ENCODE measurements at regions not wholly inside any gene's neighbourhood (a gene's known extent, or its start where the extent isn't known, plus 50 kb on each side); places are given as distances from the start of the nearest gene placed in this dataset.

DNA sequence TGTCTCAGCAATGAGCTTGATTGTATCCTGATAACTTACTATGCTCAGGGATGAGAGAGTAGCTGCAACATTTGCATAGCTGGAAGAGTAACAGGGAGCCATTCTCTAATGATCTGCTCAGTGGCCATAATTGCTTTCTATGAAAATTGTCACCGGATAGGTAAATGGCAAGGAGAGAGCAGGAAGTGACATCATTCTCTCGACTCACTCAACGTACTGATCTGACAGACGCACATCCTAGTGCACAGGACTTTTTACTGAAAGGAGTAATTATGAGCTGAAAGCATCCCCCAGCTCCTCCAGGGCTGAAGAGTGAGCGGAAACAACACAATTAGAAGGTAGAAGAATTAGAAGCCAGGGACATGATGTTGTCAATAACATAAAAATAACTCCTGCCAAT is 71.8 kb downstream of the IRX5 start:
- Histone ChIP-seq H3K27ac (ENCODE audit: control insufficient read depth, insufficient read depth, low read length) (no peak overlapping the region), H3K27me3 (ENCODE audit: control insufficient read depth, extremely low read depth, insufficient read depth, low read length) (peaks cover 8% of the 10 kb centered on the region), H3K9me3 (ENCODE audit: control insufficient read depth, low read depth, low read length) (no peaks in the 10 kb centered on the region), H3K4me3 (ENCODE audit: control insufficient read depth in 2 of 3, extremely low read depth in 1 of 3, insufficient read depth in 2 of 3, low read depth in 1 of 3, low read length in 3 of 3) (no peak overlapping the region), H3K4me2 (ENCODE audit: control insufficient read depth, extremely low read depth, insufficient read depth, low read depth, low read length) (no peak overlapping the region), H3K4me1 (ENCODE audit: control insufficient read depth, extremely low read depth, insufficient read depth, low read length) (no peaks in the 10 kb centered on the region), H4K20me1 (ENCODE audit: control insufficient read depth, extremely low read depth, insufficient read depth, low read length) (no peaks in the 10 kb centered on the region), H3K36me3 (ENCODE audit: control insufficient read depth in 2 of 2, extremely low read depth in 1 of 2, insufficient read depth in 2 of 2, low read length in 2 of 2) (no peaks in the 10 kb centered on the region), H2AFZ (ENCODE audit: control insufficient read depth, low read length) (no peak overlapping the region), H3K79me2 (ENCODE audit: control insufficient read depth, insufficient read depth, low read length) (no peaks in the 10 kb centered on the region), H3K9me1 (ENCODE audit: control insufficient read depth, extremely low read depth, insufficient read depth, low read length) (no peaks in the 10 kb centered on the region), H3K9ac (ENCODE audit: control insufficient read depth, extremely low read depth, insufficient read depth, low read length) (no peak overlapping the region)
- dilution Hi-C loops (cut with MboI; ENCODE audit: extremely low pct_ligation_motif_present, low sequenced_read_pairs) = no loop called here
- TF ChIP-seq, protein P1, sequence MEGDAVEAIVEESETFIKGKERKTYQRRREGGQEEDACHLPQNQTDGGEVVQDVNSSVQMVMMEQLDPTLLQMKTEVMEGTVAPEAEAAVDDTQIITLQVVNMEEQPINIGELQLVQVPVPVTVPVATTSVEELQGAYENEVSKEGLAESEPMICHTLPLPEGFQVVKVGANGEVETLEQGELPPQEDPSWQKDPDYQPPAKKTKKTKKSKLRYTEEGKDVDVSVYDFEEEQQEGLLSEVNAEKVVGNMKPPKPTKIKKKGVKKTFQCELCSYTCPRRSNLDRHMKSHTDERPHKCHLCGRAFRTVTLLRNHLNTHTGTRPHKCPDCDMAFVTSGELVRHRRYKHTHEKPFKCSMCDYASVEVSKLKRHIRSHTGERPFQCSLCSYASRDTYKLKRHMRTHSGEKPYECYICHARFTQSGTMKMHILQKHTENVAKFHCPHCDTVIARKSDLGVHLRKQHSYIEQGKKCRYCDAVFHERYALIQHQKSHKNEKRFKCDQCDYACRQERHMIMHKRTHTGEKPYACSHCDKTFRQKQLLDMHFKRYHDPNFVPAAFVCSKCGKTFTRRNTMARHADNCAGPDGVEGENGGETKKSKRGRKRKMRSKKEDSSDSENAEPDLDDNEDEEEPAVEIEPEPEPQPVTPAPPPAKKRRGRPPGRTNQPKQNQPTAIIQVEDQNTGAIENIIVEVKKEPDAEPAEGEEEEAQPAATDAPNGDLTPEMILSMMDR (optimal IDR thresholded peaks at IDR 0.05 in 1 of 3, IDR thresholded peaks at IDR 0.05 in 1 of 3, conservative IDR thresholded peaks at IDR 0.05 in 1 of 3; ENCODE audit: extremely low read depth in 1 of 3, insufficient read depth in 2 of 3, low read length in 3 of 3) = no peak
- TF ChIP-seq EZH2 (IDR thresholded peaks at IDR 0.05; ENCODE audit: low read length) = no peak
- DNase-seq (ENCODE audit: low read depth, low spot score) (no peak), FAIRE-seq (no peak)

- TF ChIP-seq, protein P1 (optimal IDR thresholded peaks at IDR 0.05 in 1 of 3, IDR thresholded peaks at IDR 0.05 in 1 of 3, conservative IDR thresholded peaks at IDR 0.05 in 1 of 3; ENCODE audit: extremely low read depth in 1 of 3, insufficient read depth in 2 of 3, low read length in 3 of 3) = no peak
- no peak for TF ChIP-seq EZH2 (IDR thresholded peaks at IDR 0.05; ENCODE audit: low read length)
Measured at GRCh38 chr16:55003306-55003705, 72.6 kb downstream of the IRX5 start.

More at GRCh38 chr16:55003306-55003705, 72.6 kb downstream of the IRX5 start:
- no peaks in the 10 kb centered on the region for H3K79me2 ChIP-seq (ENCODE audit: control insufficient read depth, insufficient read depth, low read length)
- H3K9ac ChIP-seq (ENCODE audit: control insufficient read depth, extremely low read depth, insufficient read depth, low read length) = no peak overlapping the region
- no peaks in the 10 kb centered on the region for H3K9me1 ChIP-seq (ENCODE audit: control insufficient read depth, extremely low read depth, insufficient read depth, low read length)
- peaks cover 3% of the 10 kb centered on the region for H3K27me3 ChIP-seq (ENCODE audit: control insufficient read depth, extremely low read depth, insufficient read depth, low read length)
- no peaks in the 10 kb centered on the region for H4K20me1 ChIP-seq (ENCODE audit: control insufficient read depth, extremely low read depth, insufficient read depth, low read length)
- H2AFZ ChIP-seq (ENCODE audit: control insufficient read depth, low read length) = no peak overlapping the region
- no peak overlapping the region for H3K27ac ChIP-seq (ENCODE audit: control insufficient read depth, insufficient read depth, low read length)
- dilution Hi-C loops (cut with MboI; ENCODE audit: extremely low pct_ligation_motif_present, low sequenced_read_pairs) = no loop called here
- no peak for DNase-seq (ENCODE audit: low read depth, low spot score)
- no peak overlapping the region for H3K4me2 ChIP-seq (ENCODE audit: control insufficient read depth, extremely low read depth, insufficient read depth, low read depth, low read length)
- H3K36me3 ChIP-seq (ENCODE audit: control insufficient read depth in 2 of 2, extremely low read depth in 1 of 2, insufficient read depth in 2 of 2, low read length in 2 of 2) = no peaks in the 10 kb centered on the region
- H3K4me1 ChIP-seq (ENCODE audit: control insufficient read depth, extremely low read depth, insufficient read depth, low read length) = no peaks in the 10 kb centered on the region
- FAIRE-seq = no peak
- H3K9me3 ChIP-seq (ENCODE audit: control insufficient read depth, low read depth, low read length) = no peaks in the 10 kb centered on the region
- no peak overlapping the region for H3K4me3 ChIP-seq (ENCODE audit: control insufficient read depth in 2 of 3, extremely low read depth in 1 of 3, insufficient read depth in 2 of 3, low read depth in 1 of 3, low read length in 3 of 3)
